ENCODE measurements at regions not wholly inside any gene's neighbourhood (a gene's known extent, or its start where the extent isn't known, plus 50 kb on each side); places are given as distances from the start of the nearest gene placed in this dataset.
"Not testable (repeated sequence)": the region's sequence is repeated elsewhere in the genome, so short reads cannot be mapped to it uniquely, and the experiment has no call there.

DNA sequence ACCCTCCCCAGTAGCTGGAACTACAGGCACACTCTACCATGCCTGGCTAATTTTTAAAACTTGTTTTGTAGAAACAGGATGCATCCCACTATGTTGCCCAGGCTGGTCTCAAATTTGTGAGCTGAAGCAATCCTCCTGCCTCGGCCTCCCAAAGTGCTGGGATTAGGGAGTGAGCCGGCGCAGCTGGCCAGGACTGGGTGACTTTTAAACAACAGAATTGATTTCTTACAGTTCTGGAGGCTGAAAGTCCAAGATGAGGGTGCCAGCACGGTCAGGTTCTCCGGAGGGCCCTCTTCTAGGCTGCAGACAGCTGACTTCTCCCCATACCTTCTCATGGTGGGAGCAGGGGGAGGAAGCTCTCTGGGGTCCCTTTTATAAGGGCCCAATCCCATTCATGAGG lies 75.2 kb upstream of the CHST15 start:
- H3K9me3 ChIP-seq: no peaks in the 10 kb centered on the region
- H3K27ac ChIP-seq: no peak overlapping the region
- WGBS, 2 donors (ENCODE audit: low coverage in 1 of 2): 95% methylated on average over 4 of the region's 5 CpGs; no CpG with 5 or more reads in 1 of the 2 donors
- no peak for ATAC-seq
- no peaks in the 10 kb centered on the region for H3K36me3 ChIP-seq
- no peaks in the 10 kb centered on the region for H3K4me1 ChIP-seq
- H3K27me3 ChIP-seq: no peaks in the 10 kb centered on the region
- TF ChIP-seq EP300 (IDR thresholded peaks at IDR 0.05) (no peak), POLR2A (IDR thresholded peaks at IDR 0.05) (no peak), POLR2AphosphoS5 (IDR thresholded peaks at IDR 0.05) (no peak)
- TF ChIP-seq, protein P1, sequence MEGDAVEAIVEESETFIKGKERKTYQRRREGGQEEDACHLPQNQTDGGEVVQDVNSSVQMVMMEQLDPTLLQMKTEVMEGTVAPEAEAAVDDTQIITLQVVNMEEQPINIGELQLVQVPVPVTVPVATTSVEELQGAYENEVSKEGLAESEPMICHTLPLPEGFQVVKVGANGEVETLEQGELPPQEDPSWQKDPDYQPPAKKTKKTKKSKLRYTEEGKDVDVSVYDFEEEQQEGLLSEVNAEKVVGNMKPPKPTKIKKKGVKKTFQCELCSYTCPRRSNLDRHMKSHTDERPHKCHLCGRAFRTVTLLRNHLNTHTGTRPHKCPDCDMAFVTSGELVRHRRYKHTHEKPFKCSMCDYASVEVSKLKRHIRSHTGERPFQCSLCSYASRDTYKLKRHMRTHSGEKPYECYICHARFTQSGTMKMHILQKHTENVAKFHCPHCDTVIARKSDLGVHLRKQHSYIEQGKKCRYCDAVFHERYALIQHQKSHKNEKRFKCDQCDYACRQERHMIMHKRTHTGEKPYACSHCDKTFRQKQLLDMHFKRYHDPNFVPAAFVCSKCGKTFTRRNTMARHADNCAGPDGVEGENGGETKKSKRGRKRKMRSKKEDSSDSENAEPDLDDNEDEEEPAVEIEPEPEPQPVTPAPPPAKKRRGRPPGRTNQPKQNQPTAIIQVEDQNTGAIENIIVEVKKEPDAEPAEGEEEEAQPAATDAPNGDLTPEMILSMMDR (IDR thresholded peaks at IDR 0.05): no peak
- H3K4me3 ChIP-seq: no peak overlapping the region

DNA sequence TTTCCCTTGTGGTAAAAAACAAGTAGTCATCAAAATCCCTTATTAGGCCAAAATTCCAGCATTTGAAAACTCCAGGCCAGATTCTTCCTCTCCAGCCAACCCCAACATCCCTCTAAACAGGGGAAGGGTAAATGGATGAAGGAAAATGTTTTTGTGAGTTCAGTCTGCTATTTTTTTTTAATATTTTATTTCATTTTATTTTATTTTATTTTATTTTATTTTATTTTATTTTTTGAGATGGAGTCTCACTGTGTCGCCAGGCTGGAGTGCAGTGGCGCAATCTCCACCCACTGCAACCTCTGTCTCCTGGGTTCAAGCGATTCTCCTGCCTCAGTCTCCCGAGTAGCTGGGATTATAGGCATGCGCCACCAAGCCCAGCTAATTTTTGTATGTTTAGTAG lies 74.5 kb upstream of the CHST15 start:
- not testable (repeated sequence) for H3K4me1 ChIP-seq, H3K9me3 ChIP-seq, H3K36me3 ChIP-seq, H3K4me3 ChIP-seq, H3K27me3 ChIP-seq, H3K27ac ChIP-seq, ATAC-seq
- WGBS, 2 donors (ENCODE audit: low coverage in 1 of 2): 92 to 100% methylated on average over 1 to 4 of the region's 5 CpGs

DNA sequence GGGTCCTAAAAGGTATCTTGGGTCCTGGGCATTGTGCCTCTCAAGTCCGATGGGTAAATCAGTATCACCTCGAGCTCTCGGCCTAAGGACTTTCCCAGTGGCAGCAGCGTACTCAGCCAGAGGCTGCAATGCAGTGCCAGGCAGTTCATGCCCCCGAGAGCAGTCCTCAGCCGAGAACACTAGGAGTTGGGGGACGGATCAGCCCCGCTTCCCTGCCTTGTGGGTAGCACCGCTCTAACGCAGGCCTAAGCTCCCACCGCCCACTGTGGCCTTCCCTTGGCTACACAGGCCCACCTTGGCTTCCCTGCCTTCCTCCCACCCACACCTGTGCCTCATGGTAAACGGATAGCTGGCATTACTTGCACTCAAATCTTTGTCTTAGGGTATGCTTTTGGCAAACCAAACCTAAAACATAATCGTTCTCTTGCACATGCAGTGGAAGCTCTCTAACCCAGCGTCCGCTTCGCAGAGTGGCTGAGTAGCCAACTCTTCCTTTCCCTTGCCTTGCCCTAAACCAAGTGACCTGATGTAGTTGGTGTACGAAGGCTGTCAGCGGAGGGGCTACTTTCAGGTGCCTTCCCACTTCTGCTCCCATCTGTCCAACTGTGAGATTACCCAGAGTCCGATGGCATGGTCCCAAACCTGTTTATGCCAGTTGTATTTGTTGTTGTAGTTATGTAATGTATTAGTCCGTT lies 73.2 kb upstream of the CHST15 start:
- no peak for TF ChIP-seq EP300 (IDR thresholded peaks at IDR 0.05)
- H3K36me3 ChIP-seq: no peaks in the 10 kb centered on the region
- no peak for ATAC-seq
- no peak overlapping the region for H3K4me3 ChIP-seq
- no peaks in the 10 kb centered on the region for H3K27me3 ChIP-seq
- H3K27ac ChIP-seq: no peak overlapping the region
- H3K4me1 ChIP-seq: no peaks in the 10 kb centered on the region
- WGBS, 2 donors (ENCODE audit: low coverage in 1 of 2): 73 to 83% methylated on average over 5 to 18 of the region's 20 CpGs
- H3K9me3 ChIP-seq: no peaks in the 10 kb centered on the region

DNA sequence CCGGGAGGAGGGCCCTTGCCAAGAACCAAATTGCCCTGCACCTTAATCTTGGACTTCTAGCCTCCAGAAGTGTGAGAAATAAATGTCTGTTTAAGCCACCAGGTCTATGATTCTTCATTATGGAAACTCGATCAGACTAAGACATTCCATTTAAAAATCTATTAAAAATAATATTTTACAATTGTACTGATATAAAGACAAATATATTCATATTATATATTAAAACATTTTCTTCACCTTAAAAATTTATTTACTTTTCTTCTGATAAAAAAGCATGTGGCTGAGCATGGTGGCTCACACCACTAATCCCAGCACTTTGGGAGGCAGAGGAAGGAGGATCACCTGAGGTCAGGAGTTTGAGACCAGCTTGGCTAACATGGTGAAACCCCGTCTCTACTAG lies 72.4 kb upstream of the CHST15 start:
- ATAC-seq: no peak
- Histone ChIP-seq H3K9me3 (no peaks in the 10 kb centered on the region), H3K27ac (no peak overlapping the region), H3K4me3 (no peak overlapping the region), H3K36me3 (no peaks in the 10 kb centered on the region), H3K4me1 (no peaks in the 10 kb centered on the region), H3K27me3 (no peaks in the 10 kb centered on the region)
- WGBS, 2 donors (ENCODE audit: low coverage in 1 of 2): 95 to 100% methylated on average over 2 to 3 of the region's 3 CpGs
- no peak for TF ChIP-seq EP300 (IDR thresholded peaks at IDR 0.05)
- TF ChIP-seq, protein P1 (IDR thresholded peaks at IDR 0.05): no peak
- TF ChIP-seq POLR2AphosphoS5 (IDR thresholded peaks at IDR 0.05): no peak
- TF ChIP-seq POLR2A (IDR thresholded peaks at IDR 0.05): no peak

DNA sequence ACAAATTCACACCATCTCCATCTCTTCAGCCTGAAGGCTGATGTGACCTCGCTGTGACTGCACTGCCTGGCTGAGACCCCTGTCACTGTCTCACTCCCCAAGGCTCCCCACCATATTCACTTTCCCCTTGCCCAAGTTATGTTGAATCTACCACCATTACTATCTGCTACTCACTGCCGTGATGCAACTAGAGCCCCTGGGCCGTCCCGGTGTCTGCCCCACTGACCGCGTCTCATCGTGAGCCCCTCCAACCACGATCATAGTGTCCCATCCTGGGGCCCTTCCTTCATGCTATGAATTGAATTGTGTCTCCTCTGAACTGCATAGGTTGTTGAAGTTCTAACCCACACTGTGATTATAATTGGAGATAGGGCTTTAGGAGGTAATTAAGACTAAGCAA lies 71.9 kb upstream of the CHST15 start:
- H3K4me3 ChIP-seq: no peak overlapping the region
- no peaks in the 10 kb centered on the region for H3K4me1 ChIP-seq
- WGBS, 2 donors (ENCODE audit: low coverage in 1 of 2): 88 to 94% methylated on average over 3 to 8 of the region's 8 CpGs
- H3K27me3 ChIP-seq: no peaks in the 10 kb centered on the region
- no peak overlapping the region for H3K27ac ChIP-seq
- ATAC-seq: no peak
- TF ChIP-seq POLR2A (IDR thresholded peaks at IDR 0.05): no peak
- no peak for TF ChIP-seq EP300 (IDR thresholded peaks at IDR 0.05)
- H3K36me3 ChIP-seq: no peaks in the 10 kb centered on the region
- no peaks in the 10 kb centered on the region for H3K9me3 ChIP-seq

DNA sequence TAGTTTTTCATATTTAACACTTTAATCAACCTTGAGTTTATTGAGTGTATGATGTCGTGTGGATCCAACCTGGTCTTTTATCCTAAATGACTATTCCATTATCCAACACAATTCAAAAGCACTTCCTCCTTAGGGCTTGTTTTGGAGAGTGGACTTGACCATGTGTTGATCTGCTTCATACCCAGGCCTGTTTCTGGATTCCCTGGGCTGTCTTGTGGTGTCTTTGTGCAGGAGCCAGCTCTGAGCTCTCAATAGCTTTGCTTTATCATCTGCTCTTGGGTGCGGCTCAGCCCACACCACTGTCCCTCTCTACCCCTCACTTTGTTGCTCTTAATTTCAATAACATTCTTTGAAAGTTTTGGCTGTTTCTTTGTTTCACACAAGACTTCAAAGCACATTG lies 70.9 kb upstream of the CHST15 start:
- WGBS, 2 donors (ENCODE audit: low coverage in 1 of 2): 83 to 90% methylated on average over 1 to 2 of the region's 2 CpGs
- TF ChIP-seq POLR2AphosphoS5 (IDR thresholded peaks at IDR 0.05) (no peak), EP300 (IDR thresholded peaks at IDR 0.05) (no peak), POLR2A (IDR thresholded peaks at IDR 0.05) (no peak)
- TF ChIP-seq, protein P1 (IDR thresholded peaks at IDR 0.05): no peak
- Histone ChIP-seq H3K36me3 (no peaks in the 10 kb centered on the region), H3K27ac (no peak overlapping the region), H3K27me3 (no peaks in the 10 kb centered on the region), H3K9me3 (no peaks in the 10 kb centered on the region), H3K4me3 (no peak overlapping the region), H3K4me1 (no peaks in the 10 kb centered on the region)
- ATAC-seq: no peak

Data from gastroesophageal sphincter (tissue), 4 donors.